ENCODE measurements at regions not wholly inside any gene's neighbourhood (a gene's known extent, or its start where the extent isn't known, plus 50 kb on each side); places are given as distances from the start of the nearest gene placed in this dataset.

DNA sequence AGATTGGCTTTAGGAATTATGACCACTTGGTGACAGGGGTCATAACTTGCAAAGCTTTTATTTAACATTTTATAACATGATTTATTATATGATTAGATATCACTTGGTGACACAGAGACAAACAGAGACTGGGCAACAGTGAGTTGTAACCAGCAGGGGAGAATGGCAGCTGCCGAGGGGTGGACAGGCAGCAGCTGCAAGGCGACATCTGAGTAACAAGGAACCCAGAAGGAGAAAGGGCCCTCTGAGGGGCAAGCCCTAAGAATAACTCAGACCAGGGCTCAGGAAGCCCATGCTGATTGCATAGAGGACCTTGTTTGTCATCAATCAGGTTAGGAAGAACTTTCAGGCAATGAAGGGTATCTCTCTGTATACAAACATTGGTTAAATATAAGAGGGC lies 339.9 kb upstream of the SOX11 start:
- no peak overlapping the region for H3K4me3 ChIP-seq (ENCODE audit: low read depth, low read length)
- no peaks in the 10 kb centered on the region for H3K36me3 ChIP-seq (ENCODE audit: control insufficient read depth, insufficient read depth, low read length)
- no peak for DNase-seq (ENCODE audit: low read depth)
- no peaks in the 10 kb centered on the region for H3K27me3 ChIP-seq (ENCODE audit: control insufficient read depth, insufficient read depth, low read length)
- TF ChIP-seq, protein P1, sequence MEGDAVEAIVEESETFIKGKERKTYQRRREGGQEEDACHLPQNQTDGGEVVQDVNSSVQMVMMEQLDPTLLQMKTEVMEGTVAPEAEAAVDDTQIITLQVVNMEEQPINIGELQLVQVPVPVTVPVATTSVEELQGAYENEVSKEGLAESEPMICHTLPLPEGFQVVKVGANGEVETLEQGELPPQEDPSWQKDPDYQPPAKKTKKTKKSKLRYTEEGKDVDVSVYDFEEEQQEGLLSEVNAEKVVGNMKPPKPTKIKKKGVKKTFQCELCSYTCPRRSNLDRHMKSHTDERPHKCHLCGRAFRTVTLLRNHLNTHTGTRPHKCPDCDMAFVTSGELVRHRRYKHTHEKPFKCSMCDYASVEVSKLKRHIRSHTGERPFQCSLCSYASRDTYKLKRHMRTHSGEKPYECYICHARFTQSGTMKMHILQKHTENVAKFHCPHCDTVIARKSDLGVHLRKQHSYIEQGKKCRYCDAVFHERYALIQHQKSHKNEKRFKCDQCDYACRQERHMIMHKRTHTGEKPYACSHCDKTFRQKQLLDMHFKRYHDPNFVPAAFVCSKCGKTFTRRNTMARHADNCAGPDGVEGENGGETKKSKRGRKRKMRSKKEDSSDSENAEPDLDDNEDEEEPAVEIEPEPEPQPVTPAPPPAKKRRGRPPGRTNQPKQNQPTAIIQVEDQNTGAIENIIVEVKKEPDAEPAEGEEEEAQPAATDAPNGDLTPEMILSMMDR (IDR thresholded peaks at IDR 0.05; ENCODE audit: insufficient read depth, low read length, poor library complexity, severe bottlenecking): no peak

DNA sequence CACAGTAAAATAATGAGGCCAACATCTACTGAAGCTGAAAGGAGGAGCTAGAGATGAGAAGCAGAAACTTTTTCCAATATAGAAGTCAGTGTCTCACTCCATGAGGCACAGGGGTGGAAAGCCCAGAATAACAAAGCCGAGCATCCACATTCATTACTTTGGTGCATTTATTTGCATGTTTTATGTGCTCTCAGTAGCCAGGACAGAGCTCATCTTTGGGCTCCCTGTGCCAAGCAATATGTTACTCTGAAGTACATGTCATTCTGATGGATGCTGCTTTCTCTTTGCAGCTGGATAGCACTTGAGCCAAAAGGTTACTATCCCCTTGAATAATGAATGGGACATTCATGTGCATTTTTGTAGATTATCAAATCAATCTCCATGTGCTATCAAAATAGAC lies 338.6 kb upstream of the SOX11 start:
- no peak overlapping the region for H3K4me3 ChIP-seq (ENCODE audit: low read depth, low read length)
- H3K36me3 ChIP-seq (ENCODE audit: control insufficient read depth, insufficient read depth, low read length): no peaks in the 10 kb centered on the region
- TF ChIP-seq, protein P1 (IDR thresholded peaks at IDR 0.05; ENCODE audit: insufficient read depth, low read length, poor library complexity, severe bottlenecking): no peak
- H3K27me3 ChIP-seq (ENCODE audit: control insufficient read depth, insufficient read depth, low read length): no peaks in the 10 kb centered on the region
- DNase-seq (ENCODE audit: low read depth): no peak

DNA sequence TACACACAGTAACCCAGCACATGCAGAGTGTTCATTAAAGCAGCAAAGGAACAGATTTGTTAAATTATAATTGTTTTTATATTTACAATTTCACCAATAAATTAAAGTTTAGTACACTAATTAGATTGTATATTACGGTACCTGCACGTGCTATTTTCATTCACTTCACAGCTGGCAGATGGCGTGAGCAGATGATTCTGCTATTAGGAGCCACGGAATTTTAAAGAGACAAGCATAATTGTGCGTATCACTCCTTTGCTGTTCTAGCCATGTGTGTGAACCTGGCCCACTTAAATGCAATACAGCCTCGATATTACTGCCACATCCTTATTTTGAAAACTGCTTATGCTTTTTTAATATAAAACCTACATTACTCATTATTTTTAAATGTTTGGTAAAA lies 332.8 kb upstream of the SOX11 start:
- Histone ChIP-seq H3K27me3 (ENCODE audit: control insufficient read depth, insufficient read depth, low read length) (no peaks in the 10 kb centered on the region), H3K4me3 (ENCODE audit: low read depth, low read length) (no peak overlapping the region), H3K36me3 (ENCODE audit: control insufficient read depth, insufficient read depth, low read length) (no peaks in the 10 kb centered on the region)
- no peak for DNase-seq (ENCODE audit: low read depth)
- TF ChIP-seq, protein P1 (IDR thresholded peaks at IDR 0.05; ENCODE audit: insufficient read depth, low read length, poor library complexity, severe bottlenecking): no peak

DNA sequence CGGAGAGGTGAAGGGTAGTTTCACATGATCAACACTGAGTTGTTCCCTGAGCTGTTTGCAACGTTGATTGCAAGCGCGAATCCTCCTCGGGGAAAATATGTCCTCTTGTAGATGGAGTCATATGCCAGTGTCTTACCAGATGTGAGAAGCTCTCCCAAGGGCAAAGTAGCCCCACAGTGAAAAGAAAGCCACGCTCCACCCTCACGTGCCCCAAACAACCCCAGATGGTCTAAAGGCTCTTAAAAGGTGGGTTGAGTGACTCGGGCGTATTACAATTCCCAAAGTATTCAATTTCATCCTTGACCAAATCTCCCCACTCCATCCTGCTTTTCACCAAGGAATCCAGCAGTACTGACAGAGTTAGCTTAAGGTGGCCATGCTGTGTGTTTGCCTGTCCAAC lies 332.1 kb upstream of the SOX11 start:
- H3K36me3 ChIP-seq (ENCODE audit: control insufficient read depth, insufficient read depth, low read length): no peaks in the 10 kb centered on the region
- DNase-seq (ENCODE audit: low read depth): no peak
- no peak overlapping the region for H3K4me3 ChIP-seq (ENCODE audit: low read depth, low read length)
- TF ChIP-seq, protein P1 (IDR thresholded peaks at IDR 0.05; ENCODE audit: insufficient read depth, low read length, poor library complexity, severe bottlenecking): no peak
- H3K27me3 ChIP-seq (ENCODE audit: control insufficient read depth, insufficient read depth, low read length): no peaks in the 10 kb centered on the region

DNA sequence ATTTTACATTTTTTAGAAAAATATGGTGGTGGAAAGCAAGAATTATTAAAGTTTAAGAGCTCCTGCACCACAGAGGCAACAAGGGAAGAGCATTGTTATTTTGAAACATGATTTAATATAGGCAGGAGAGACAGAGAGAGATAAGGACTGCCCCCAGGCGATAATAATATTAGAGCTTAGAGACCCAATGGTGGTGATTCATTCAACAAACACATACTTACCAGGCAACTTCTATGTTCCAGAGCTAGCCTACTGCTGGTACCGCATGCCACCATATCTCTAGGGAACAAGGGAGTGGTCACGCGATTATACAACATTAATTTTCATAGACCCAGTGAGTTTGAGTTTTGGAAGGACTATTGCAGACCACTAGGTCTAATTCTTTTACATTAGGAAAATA lies 327.8 kb upstream of the SOX11 start:
- Histone ChIP-seq H3K36me3 (ENCODE audit: control insufficient read depth, insufficient read depth, low read length) (no peaks in the 10 kb centered on the region), H3K4me3 (ENCODE audit: low read depth, low read length) (no peak overlapping the region), H3K27me3 (ENCODE audit: control insufficient read depth, insufficient read depth, low read length) (no peaks in the 10 kb centered on the region)
- TF ChIP-seq, protein P1 (IDR thresholded peaks at IDR 0.05; ENCODE audit: insufficient read depth, low read length, poor library complexity, severe bottlenecking): no peak
- DNase-seq (ENCODE audit: low read depth): no peak

DNA sequence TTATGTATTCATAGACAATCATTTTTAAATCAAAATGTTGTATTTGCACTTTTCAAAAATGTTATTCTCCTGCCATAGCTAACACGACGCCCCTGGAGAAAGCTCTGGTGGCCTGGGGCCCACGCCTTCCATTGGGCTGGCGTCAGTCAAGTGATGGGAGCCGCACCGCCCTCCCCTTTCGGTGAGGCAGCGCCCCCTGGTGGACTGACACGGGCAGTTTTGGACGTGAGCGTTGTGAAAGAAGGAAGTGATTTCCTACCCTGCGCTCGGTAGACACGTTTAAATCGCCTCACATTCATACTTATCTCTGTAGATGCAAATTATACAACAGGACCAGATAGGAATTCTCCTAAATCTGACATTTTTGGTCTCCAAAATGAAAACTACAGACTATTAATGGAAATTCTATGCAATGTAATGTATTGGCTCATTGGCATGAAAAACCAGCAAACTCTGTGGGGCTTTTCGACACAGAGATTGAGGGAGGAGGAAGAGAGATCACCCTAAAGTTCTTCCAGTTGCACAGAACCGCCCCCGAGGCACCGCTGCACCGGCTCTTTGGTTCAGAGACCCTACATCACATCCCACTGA lies 326.2 kb upstream of the SOX11 start:
- Histone ChIP-seq H3K27me3 (ENCODE audit: control insufficient read depth, insufficient read depth, low read length) (no peaks in the 10 kb centered on the region), H3K4me3 (ENCODE audit: low read depth, low read length) (no peak overlapping the region), H3K36me3 (ENCODE audit: control insufficient read depth, insufficient read depth, low read length) (no peaks in the 10 kb centered on the region)
- TF ChIP-seq, protein P1 (IDR thresholded peaks at IDR 0.05; ENCODE audit: insufficient read depth, low read length, poor library complexity, severe bottlenecking): peak; percentile 92
- DNase-seq (ENCODE audit: low read depth): peak; percentile 7
